ENCODE measurements at regions not wholly inside any gene's neighbourhood (a gene's known extent, or its start where the extent isn't known, plus 50 kb on each side); places are given as distances from the start of the nearest gene placed in this dataset.

DNA sequence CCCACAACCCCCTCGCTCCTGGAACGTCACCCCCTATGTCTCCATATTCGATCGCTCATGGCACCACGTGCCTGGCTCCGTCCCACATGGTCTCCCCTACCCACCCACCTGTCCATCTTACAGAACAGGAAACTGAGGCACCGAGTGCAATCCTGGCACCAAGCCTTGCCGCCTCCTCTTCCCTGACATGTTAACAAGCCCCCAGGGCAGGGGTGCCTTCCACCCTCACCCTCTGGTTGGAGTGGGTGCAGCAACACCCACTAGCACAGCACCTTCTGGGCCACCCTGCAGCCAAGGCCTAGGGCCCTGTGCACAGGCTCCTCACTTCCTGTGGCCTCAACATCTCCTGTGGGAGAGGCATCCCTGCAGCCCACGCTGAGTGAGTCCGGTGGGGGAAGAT, 110.3 kb downstream of the RFLNA start:
- Mint-ChIP-seq H3K4me1 (ENCODE audit: low read depth, unreplicated experiment) (no peaks in the 10 kb centered on the region), H3K27ac (ENCODE audit: unreplicated experiment) (no peak overlapping the region), H3K36me3 (ENCODE audit: insufficient read depth, unreplicated experiment) (peaks cover 59% of the 10 kb centered on the region), H3K9me3 (ENCODE audit: unreplicated experiment) (no peaks in the 10 kb centered on the region), H3K4me3 (ENCODE audit: unreplicated experiment) (no peak overlapping the region), H3K27me3 (ENCODE audit: insufficient read depth, unreplicated experiment) (no peaks in the 10 kb centered on the region)
- no peaks in the 10 kb centered on the region for H3K4me1 ChIP-seq
- H3K4me3 ChIP-seq (ENCODE audit: low read depth, low read length), result no peak overlapping the region
- H3K36me3 ChIP-seq (ENCODE audit: control insufficient read depth, insufficient read depth, low read length), result no peaks in the 10 kb centered on the region; the same call in 1 of the 2 replicates
- H3K9me3 ChIP-seq, result no peaks in the 10 kb centered on the region
- ChIA-PET CTCF (no interaction called here), POLR2A (no interaction called here)
- no TSS peak for BruUV-seq (replicated peaks)
- DNase-seq, result no peak
- no peaks in the 10 kb centered on the region for H3K27me3 ChIP-seq (replicated peaks; ENCODE audit: control insufficient read depth, insufficient read depth, low read length)
- intact Hi-C loops (cut with micrococcal nuclease; ENCODE audit: unreplicated experiment), result no loop called here
- TF ChIP-seq, protein P1, sequence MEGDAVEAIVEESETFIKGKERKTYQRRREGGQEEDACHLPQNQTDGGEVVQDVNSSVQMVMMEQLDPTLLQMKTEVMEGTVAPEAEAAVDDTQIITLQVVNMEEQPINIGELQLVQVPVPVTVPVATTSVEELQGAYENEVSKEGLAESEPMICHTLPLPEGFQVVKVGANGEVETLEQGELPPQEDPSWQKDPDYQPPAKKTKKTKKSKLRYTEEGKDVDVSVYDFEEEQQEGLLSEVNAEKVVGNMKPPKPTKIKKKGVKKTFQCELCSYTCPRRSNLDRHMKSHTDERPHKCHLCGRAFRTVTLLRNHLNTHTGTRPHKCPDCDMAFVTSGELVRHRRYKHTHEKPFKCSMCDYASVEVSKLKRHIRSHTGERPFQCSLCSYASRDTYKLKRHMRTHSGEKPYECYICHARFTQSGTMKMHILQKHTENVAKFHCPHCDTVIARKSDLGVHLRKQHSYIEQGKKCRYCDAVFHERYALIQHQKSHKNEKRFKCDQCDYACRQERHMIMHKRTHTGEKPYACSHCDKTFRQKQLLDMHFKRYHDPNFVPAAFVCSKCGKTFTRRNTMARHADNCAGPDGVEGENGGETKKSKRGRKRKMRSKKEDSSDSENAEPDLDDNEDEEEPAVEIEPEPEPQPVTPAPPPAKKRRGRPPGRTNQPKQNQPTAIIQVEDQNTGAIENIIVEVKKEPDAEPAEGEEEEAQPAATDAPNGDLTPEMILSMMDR (IDR thresholded peaks at IDR 0.05; ENCODE audit: insufficient read depth in 1 of 2, low read depth in 1 of 2, low read length in 1 of 2, severe bottlenecking in 1 of 2, unreplicated experiment in 1 of 2), result no peak

DNA sequence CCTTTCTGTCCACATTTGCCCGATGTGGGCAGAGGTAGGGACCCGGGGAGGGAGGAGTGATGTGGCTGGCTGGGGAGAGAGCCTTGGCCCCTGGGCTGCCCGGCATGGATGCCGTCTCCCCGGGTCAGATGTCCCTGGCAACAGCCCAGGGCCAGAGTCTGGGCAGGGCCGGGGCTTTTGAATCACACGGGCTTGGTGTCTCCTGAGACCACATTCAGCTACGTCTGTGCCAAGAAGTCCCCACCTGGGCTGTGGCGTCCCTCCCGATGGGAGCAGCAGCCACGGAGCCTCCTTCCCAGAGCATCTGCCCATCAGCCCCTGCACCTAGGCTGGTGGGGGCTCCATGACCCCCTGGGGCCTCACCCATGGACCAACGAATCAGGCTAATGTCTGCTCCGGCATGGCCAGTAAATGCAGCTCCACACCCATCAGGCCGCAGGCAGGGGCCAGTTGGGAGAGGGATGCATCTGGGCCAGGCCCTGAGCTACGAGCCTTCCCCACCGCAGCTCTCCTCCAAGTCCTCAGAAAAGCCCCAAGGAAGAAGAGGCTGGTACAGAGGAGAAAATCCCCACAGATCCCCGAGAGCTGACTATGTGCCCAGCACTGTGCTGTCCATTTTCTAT, 109.4 kb downstream of the RFLNA start:
- Mint-ChIP-seq H3K4me3 (ENCODE audit: unreplicated experiment) (no peak overlapping the region), H3K27me3 (ENCODE audit: insufficient read depth, unreplicated experiment) (no peaks in the 10 kb centered on the region), H3K4me1 (ENCODE audit: low read depth, unreplicated experiment) (no peaks in the 10 kb centered on the region), H3K27ac (ENCODE audit: unreplicated experiment) (no peak overlapping the region), H3K9me3 (ENCODE audit: unreplicated experiment) (no peaks in the 10 kb centered on the region), H3K36me3 (ENCODE audit: insufficient read depth, unreplicated experiment) (peaks cover 65% of the 10 kb centered on the region)
- Histone ChIP-seq H3K4me3 (ENCODE audit: low read depth, low read length) (no peak overlapping the region), H3K4me1 (no peaks in the 10 kb centered on the region), H3K9me3 (no peaks in the 10 kb centered on the region), H3K36me3 (ENCODE audit: control insufficient read depth, insufficient read depth, low read length) (no peaks in the 10 kb centered on the region; the same call in none of the 2 replicates), H3K27me3 (replicated peaks; ENCODE audit: control insufficient read depth, insufficient read depth, low read length) (no peaks in the 10 kb centered on the region)
- intact Hi-C loops (cut with micrococcal nuclease; ENCODE audit: unreplicated experiment), result no loop called here
- CTCF ChIA-PET, result no interaction called here
- BruUV-seq (replicated peaks), result no TSS peak
- TF ChIP-seq, protein P1 (IDR thresholded peaks at IDR 0.05; ENCODE audit: insufficient read depth in 1 of 2, low read depth in 1 of 2, low read length in 1 of 2, severe bottlenecking in 1 of 2, unreplicated experiment in 1 of 2), result no peak
- no peak for DNase-seq
- POLR2A ChIA-PET, result no interaction called here

DNA sequence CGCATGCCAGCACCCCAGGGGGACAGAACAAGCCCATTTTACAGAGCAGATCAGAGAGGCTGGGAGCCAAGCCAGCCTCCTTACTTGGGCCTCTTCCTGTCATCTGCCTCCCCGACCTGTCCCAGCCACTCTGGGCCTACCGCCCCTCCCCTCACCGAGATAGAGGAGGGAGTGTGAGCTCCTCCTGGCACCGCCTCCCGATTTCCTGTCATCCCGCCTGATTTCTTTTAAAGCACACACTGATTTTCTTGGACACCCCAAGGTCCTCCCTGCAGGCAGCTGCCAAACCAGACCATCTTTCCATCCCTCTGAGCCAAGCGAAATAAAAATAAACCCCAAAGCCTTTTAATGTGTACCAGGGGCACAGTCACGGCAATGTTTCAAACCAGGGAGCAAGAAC, 108.4 kb downstream of the RFLNA start:
- TF ChIP-seq, protein P1 (IDR thresholded peaks at IDR 0.05; ENCODE audit: insufficient read depth in 1 of 2, low read depth in 1 of 2, low read length in 1 of 2, severe bottlenecking in 1 of 2, unreplicated experiment in 1 of 2), result no peak
- no peaks in the 10 kb centered on the region for H3K27me3 ChIP-seq (replicated peaks; ENCODE audit: control insufficient read depth, insufficient read depth, low read length)
- Mint-ChIP-seq H3K27me3 (ENCODE audit: insufficient read depth, unreplicated experiment) (no peaks in the 10 kb centered on the region), H3K9me3 (ENCODE audit: unreplicated experiment) (no peaks in the 10 kb centered on the region), H3K4me3 (ENCODE audit: unreplicated experiment) (no peak overlapping the region), H3K27ac (ENCODE audit: unreplicated experiment) (peak overlapping the region; percentile 85), H3K36me3 (ENCODE audit: insufficient read depth, unreplicated experiment) (peaks cover 71% of the 10 kb centered on the region), H3K4me1 (ENCODE audit: low read depth, unreplicated experiment) (no peaks in the 10 kb centered on the region)
- BruUV-seq (replicated peaks), result no TSS peak
- ChIA-PET CTCF (no interaction called here), POLR2A (no interaction called here)
- no peaks in the 10 kb centered on the region; the same call in none of the 2 replicates for H3K36me3 ChIP-seq (ENCODE audit: control insufficient read depth, insufficient read depth, low read length)
- H3K9me3 ChIP-seq, result no peaks in the 10 kb centered on the region
- no peaks in the 10 kb centered on the region for H3K4me1 ChIP-seq
- DNase-seq, result no peak
- intact Hi-C loops (cut with micrococcal nuclease; ENCODE audit: unreplicated experiment), result no loop called here
- H3K4me3 ChIP-seq (ENCODE audit: low read depth, low read length), result no peak overlapping the region

All from Caco-2 (cell line).